OCI-M2 (cell line): ENCODE measurements at regions not wholly inside any gene's neighbourhood (a gene's known extent, or its start where the extent isn't known, plus 50 kb on each side); places are given as distances from the start of the nearest gene placed in this dataset.
"Not testable (repeated sequence)": the region's sequence is repeated elsewhere in the genome, so short reads cannot be mapped to it uniquely, and the experiment has no call there.

Experiments
- DNase-seq: peaks from one replicate; lab custom pipeline; 2025; ENCODE audit not compliant: unreplicated experiment; lab: John Stamatoyannopoulos, UW

- DNase-seq = no peak
Observed at GRCh38 chr5:7202846-7203245, 193.1 kb upstream of the ADCY2 start.

- no peak for DNase-seq
Observed at GRCh38 chr5:7207979-7208378, 188.0 kb upstream of the ADCY2 start.

- DNase-seq = no peak
Observed at GRCh38 chr5:7208938-7209337, 187.0 kb upstream of the ADCY2 start.

DNA sequence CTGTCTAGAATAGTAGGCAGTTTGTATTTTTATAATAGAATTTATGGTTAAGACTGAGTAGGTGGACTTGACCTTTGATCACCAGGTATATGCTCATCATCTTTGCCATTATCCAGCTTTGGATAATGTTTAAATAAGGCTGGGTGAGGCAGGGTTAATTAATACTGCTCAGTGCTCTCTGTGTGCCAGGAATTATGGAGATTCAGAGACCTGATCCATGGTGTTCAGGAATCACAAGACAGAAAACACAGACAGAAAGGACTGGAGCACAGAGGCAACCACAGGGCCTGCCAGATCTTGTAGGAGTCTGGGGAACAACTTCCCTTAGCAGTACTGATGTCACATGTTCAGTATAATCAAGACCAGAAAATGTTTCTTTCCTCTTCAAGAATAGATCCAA lies 186.3 kb upstream of the ADCY2 start:
- no peak for DNase-seq

DNA sequence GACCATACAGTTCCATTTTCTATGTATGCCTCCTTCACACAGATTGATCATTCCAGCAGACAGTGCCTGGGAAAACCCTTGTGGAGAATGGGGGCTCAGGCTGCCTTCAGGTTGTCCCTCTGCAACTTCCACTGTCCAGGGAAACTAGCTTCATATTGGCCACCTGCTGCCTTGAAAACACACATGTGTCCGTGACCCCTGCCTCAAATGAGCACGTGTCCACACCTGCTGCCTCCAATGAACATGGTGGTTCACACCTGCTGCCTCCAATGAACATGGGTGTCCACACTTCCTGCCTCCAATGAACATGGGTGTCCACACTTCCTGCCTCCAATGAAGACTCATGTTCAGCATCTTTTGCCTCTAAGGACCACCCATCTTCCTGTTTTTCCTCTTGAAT lies 185.4 kb upstream of the ADCY2 start:
- no peak for DNase-seq

DNA sequence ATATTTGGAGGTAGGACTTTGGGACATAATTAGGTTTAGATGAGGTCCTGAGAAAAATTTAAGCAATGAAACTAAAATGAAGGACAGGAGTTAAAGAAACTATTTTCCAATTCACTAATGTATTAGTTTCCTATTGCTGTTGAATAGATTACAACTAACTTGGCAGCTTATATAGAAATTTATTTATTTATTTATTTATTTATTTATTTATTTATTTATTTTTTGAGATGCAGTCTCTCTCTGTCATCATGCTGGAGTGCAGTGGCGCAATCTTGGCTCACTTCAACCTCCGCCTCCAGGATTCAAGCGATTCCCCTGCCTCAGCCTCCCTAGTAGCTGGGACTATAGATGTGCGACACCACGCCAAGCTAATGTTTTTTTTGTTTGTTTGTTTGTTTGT lies 182.4 kb upstream of the ADCY2 start:
- no peak for DNase-seq

DNA sequence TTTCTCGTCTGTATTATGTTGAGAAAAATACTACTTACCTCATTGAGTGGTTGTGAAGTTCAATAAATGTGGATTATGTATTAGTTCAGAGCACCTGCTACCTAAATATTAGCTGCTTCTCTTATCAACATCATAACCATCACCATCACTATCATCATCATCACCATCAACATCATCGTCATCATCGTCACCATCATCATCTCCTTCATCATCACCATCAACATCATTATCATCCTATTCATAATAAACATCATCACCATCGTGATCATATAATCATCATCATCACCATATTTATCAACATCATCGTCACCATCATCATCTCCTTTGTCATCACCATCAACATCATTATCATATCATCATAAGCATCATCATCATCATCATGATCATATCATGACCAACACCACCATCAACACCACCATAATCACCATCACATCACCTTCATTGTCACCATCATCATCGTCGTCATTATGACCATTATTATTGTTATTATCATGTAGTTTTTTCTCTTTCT lies 181.0 kb upstream of the ADCY2 start:
- no peak for DNase-seq

GRCh38 chr5:7218141-7218540 lies 177.8 kb upstream of the ADCY2 start:
- DNase-seq = no peak

DNA sequence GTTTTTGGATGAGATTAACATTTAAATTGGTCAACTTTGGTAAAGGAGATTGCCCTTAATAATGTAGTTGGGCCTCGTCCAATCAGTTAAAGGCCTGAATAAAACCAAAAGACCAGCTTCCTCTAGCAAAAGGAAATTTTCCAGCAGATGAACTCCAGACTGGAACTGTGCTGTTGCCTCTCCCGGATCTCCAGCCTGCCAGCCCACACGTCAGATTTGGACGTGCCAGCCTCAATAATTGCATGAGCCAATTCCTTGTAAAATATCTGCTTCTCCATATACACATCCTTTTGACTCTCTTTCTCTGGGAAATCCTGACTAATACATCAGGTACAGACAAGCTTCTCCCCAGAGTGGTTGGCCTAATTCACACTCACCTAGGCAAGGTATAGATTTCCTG lies 175.8 kb upstream of the ADCY2 start:
- no peak for DNase-seq

DNA sequence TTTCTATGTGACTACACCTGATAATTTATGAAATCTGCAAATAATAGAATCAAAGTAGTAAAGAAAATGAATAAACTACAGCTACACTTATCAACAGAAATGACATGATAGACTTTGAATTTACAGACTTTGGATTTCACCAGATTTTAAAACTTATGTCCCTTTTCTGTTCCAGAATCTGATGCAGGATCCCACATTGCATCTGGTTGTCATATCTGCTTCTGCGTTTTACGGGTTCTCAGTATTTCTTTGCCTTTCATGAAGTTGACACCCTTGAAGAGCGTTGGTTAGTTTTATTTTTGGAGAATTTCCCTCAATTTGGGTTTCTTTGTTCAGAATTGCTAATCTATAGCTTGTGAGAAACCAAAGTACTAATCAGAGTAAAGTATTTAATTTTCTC lies 174.9 kb upstream of the ADCY2 start:
- no peak for DNase-seq

- DNase-seq = no peak
Observed at GRCh38 chr5:7225826-7226225, 170.1 kb upstream of the ADCY2 start.

DNA sequence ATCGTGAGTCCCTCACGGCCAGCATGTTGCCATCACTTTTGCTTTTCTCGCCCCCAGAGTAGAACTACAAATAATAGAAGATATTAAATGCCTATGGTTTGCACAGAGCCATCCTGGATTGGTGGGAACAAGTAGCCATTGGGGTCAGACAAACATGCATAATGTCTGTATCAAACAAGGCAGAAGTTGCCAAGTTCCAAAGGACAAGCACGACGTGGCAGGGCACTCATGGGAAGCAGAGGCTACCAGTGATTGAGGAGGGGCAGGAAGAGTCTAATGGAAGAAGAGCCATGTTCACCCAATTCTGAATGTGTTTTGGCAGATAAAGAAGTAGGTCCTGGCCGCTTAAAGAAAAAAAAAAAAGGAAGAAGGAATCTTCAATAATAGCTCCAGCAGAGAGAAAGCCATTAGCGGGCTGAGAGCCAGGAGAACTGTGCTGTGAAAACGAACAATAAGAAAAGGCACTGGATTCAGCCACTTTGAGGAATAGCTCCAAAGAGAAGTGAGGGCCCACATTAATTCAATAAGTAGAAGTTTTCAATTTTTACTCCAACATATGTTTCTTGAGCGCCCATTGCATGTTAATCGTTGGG lies 153.7 kb upstream of the ADCY2 start:
- no peak for DNase-seq

DNA sequence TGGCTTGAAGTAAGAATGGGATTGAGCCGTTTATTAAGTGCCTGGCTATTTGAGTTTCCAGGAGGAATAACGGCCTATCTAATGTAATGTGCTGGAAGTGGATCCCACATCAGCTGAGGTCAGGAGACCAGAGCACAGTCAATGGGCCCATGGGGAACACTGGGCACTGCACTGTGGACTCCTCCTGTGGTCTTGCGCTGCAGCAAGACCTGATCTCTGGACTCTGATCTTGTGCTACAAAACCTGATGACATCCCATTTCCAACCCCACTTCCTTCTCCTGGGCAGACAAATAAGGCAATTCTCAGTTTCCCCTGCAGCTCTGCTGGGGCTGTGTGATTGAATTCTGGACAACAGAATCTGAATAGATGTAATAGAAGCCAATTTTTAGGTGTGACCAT lies 151.7 kb upstream of the ADCY2 start:
- DNase-seq = no peak

- DNase-seq = no peak
Observed at GRCh38 chr5:7245121-7245651, 150.8 kb upstream of the ADCY2 start.

GRCh38 chr5:7246287-7246686 lies 149.7 kb upstream of the ADCY2 start:
- DNase-seq = no peak

GRCh38 chr5:7250004-7250403 lies 145.9 kb upstream of the ADCY2 start:
- no peak for DNase-seq

GRCh38 chr5:7250611-7251010 lies 145.3 kb upstream of the ADCY2 start:
- DNase-seq = no peak

- DNase-seq = no peak
Observed at GRCh38 chr5:7251132-7251531, 144.8 kb upstream of the ADCY2 start.

DNA sequence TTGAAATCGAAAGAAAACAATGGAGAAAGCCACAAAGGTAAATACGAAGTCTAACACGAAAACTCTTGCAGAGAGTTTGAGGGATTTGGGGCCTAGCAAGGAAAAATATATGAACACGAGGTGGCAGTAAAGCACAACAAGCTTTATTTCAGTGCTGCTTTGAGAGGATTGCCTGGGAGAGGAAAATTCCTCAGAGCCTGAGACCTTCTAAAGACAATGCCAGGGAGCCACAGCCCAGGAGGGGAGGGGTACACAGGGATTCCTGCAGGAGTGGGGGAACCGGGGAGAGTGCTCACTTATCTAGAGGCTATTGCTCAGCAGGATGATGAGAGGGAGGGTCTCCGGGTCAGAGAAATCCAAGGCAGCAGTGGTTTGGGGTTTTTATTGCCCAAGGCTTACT lies 134.9 kb upstream of the ADCY2 start:
- no peak for DNase-seq

DNA sequence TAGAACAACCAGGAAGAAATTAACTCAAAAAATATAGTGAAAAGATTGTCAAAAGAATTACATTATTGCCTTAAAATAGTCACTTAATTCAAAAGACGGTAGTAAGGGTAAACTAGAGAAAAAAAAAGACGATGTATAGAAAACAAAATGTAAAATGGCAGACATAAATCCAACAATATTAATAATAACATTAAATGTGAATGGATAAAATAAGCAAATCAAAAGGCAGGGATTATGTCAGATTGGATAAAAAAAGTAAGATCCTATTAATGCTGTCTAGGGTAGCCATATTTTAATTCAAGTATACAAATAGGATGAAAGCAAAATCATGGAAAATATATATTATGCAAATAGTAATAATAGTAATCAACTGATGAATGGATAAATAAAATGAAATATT lies 134.0 kb upstream of the ADCY2 start:
- DNase-seq = no peak

GRCh38 chr5:7263398-7264015 lies 132.4 kb upstream of the ADCY2 start:
- not testable (repeated sequence) for DNase-seq

- not testable (repeated sequence) for DNase-seq
Observed at GRCh38 chr5:7265776-7266175, 130.2 kb upstream of the ADCY2 start.

DNA sequence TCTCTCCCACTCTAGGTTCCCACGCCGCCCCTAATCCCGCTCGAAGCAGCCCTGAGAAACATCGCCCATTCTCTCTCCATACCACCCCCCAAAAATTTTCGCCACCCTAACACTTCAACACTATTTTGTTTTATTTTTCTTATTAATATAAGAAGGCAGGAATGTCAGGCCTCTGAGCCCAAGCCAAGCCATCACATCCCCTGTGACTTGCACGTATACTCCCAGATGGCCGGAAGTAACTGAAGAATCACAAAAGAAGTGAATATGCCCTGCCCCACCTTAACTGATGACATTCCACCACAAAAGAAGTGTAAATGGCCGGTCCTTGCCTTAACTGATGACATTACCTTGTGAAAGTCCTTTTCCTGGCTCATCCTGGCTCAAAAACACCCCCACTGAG lies 127.2 kb upstream of the ADCY2 start:
- DNase-seq = not testable (repeated sequence)
